KBM-7 (cell line): ENCODE measurements at regions not wholly inside any gene's neighbourhood (a gene's known extent, or its start where the extent isn't known, plus 50 kb on each side); places are given as distances from the start of the nearest gene placed in this dataset.

Source experiments
- DNase-seq: peaks from one replicate; pipeline ENCODE4 v3.0.0-alpha.2; 2015
- in situ Hi-C: fragments of 300-500 bp; cut with MboI; formaldehyde crosslinking; loops from 2 replicates; pipeline ENCODE4 v1.14.3; 2020; ENCODE audit warnings: low sequenced_read_pairs, low pct_unique_long_range_greater_than_20kb, mixed read lengths

DNA sequence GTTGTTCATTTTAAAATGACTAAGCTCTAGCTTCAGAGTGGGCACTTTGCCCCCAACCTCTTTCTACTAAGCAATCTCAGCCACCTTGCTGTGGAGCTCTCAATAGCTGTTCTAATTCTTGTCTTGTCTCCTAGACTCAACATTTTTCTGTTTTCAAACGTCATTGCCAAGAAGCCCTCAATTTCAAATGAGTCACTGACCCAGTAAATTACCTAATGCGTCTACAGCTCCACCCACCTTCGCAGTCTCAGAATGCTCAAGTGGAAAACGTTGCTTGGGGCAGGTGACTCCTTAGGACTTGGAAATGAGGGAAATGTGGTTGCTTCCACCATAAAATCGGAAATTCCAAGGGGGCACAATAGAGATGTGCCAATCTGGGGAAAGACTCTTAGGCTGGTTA is 59.0 kb downstream of the ING2 start:
- in situ Hi-C loops, result no loop called here
- no peak for DNase-seq

- DNase-seq, result peak; percentile 61
Observed at GRCh38 chr4:183571350-183571941, 66.6 kb downstream of the ING2 start.

GRCh38 chr4:183576701-183577404 is 72.0 kb downstream of the ING2 start:
- DNase-seq, result no peak
- in situ Hi-C loops, result no loop called here

More at GRCh38 chr4:183571350-183571941, 66.6 kb downstream of the ING2 start:
- in situ Hi-C loops, result no loop called here

DNA sequence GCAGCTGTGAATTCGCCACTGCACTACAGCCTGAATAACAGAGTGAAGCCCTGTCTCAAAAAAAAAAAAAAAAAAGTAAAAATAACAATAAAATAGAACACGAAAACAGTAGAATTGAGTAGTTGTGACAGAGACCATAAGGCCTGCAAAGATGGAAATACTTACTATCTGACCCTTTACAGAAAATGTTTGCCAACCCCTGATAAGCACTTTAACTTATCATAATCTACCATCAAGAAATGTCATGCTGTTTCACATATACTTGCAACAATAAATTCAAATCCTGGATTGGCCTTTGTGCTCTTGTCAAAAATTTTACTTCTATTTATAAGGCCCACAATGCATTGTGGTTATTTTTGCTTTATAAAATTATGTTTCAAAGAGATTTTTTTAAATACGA is 75.5 kb downstream of the ING2 start:
- DNase-seq, result no peak
- in situ Hi-C loops, result no loop called here

GRCh38 chr4:183580849-183581248 is 76.0 kb downstream of the ING2 start:
- in situ Hi-C loops, result no loop called here
- DNase-seq, result no peak

- in situ Hi-C loops, result no loop called here
Observed at GRCh38 chr4:183586824-183587223, 72.2 kb downstream of the RWDD4 start.

GRCh38 chr4:183588169-183588675 is 70.8 kb downstream of the RWDD4 start:
- in situ Hi-C loops, result no loop called here
- no peak for DNase-seq

More at GRCh38 chr4:183586824-183587223, 72.2 kb downstream of the RWDD4 start:
- DNase-seq, result no peak

DNA sequence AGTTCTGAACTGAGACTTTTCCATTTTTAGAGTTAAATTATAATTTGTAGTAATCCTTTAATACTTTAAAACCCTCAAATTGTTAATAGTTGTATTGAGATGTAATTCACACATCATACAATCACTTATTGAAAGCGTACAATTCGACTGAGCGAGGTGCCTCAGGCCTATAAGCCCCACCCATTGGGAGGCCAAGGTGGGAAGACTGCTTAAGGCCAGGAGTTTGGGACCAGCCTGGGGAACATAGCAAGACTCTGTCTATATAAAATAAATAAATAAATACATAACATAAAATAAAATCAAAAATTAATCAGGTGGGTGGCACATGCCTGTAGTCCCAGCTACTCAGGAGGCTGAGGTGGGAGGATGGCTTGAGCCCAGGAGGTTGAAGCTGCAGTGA is 70.3 kb downstream of the RWDD4 start:
- in situ Hi-C loops, result no loop called here
- DNase-seq, result no peak

DNA sequence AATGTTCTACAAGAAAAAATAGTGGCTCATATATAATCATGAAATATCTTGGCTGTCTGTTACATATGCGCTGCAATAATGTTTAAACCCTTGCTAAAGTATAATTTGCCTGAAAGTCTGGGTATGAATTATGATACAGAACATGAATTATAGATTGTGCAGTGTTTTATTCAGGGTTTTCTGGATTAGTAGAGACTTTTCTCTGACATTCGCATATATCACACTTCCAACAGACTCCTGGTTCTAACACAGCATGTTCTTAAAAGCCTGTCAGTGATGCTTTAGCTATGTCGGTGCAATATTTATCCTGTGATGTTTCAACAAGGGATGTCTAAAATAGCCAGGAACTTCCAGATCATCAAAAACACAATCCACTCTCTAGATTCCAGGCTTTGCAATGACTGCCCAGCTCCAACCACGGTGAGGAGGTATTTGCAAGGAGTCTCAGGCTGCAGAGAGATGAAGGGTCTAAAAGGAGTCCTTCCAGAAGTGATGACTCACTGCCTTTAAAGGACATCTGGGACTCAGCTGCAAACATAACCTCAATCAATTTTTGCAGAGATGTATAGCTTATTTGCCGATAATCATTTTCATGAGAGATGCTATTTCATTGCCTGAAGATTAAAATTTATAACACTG is 69.4 kb downstream of the RWDD4 start:
- DNase-seq, result no peak
- in situ Hi-C loops, result no loop called here
